SK-N-SH (cell line): ENCODE measurements at regions not wholly inside any gene's neighbourhood (a gene's known extent, or its start where the extent isn't known, plus 50 kb on each side); places are given as distances from the start of the nearest gene placed in this dataset.

Experiments
- CTCF ChIP-seq: fragments of 200-600 bp; sonication (generic); IDR thresholded peaks from 2 replicates; pipeline ENCODE4 v1.6.1; 2017; ENCODE audit warnings: antibody characterized with exemption, mild to moderate bottlenecking, moderate library complexity
- GABPA ChIP-seq: IDR thresholded peaks from 2 replicates; pipeline ENCODE4 v1.4.0; 2012; ENCODE audit warnings: low read depth, mild to moderate bottlenecking
- POLR2AphosphoS5 ChIP-seq: IDR thresholded peaks from 2 replicates; pipeline ENCODE4 v1.6.1; 2012; ENCODE audit warnings: low read depth, low read length
- RXRA ChIP-seq: IDR thresholded peaks from 2 replicates; pipeline ENCODE4 v1.4.0; 2012; ENCODE audit warnings: low read depth, mild to moderate bottlenecking, borderline replicate concordance

GRCh38 chr9:28014212-28014611, 440.9 kb upstream of the C9orf72 start:
- TF ChIP-seq RXRA (no peak), POLR2AphosphoS5 (no peak), CTCF (no peak), GABPA (no peak)
